ENCODE measurements at regions not wholly inside any gene's neighbourhood (a gene's known extent, or its start where the extent isn't known, plus 50 kb on each side); places are given as distances from the start of the nearest gene placed in this dataset.

GRCh38 chr11:27574342-27574741 lies 67.8 kb upstream of the LIN7C start:
- CTCF ChIA-PET: interaction anchor here (1.2 to 1.3 kb wide), 2 partner anchors 77 to 142 kb away, joined by 4 read pairs; no protein-coding TSS in a partner anchor
- DNase-seq (ENCODE audit: low spot score) (no peak), ATAC-seq (no peak)
- POLR2A ChIA-PET: no interaction called here
- no peak overlapping the region for H3K4me3 Mint-ChIP-seq
- TF ChIP-seq SOX15 (CRISPR knock-in tag; IDR thresholded peaks at IDR 0.05): no peak
- no peak for TF ChIP-seq ATF3 (CRISPR knock-in tag; conservative IDR thresholded peaks at IDR 0.05)
- TF ChIP-seq ERG (CRISPR knock-in tag; IDR thresholded peaks at IDR 0.05): no peak
- TF ChIP-seq MXD4 (CRISPR knock-in tag; IDR thresholded peaks at IDR 0.05; ENCODE audit: borderline replicate concordance): no peak
- no peak for TF ChIP-seq ATF2 (CRISPR knock-in tag; IDR thresholded peaks at IDR 0.05; ENCODE audit: borderline replicate concordance, low read depth)
- no peak for TF ChIP-seq GRHL2 (CRISPR knock-in tag; IDR thresholded peaks at IDR 0.05; ENCODE audit: insufficient replicate concordance, severe bottlenecking)
- peaks cover 59% of the 10 kb centered on the region for H3K27me3 Mint-ChIP-seq (ENCODE audit: low read depth)
- no peaks in the 10 kb centered on the region for H3K36me3 Mint-ChIP-seq
- no peaks in the 10 kb centered on the region for H3K9me3 Mint-ChIP-seq
- peaks cover 12% of the 10 kb centered on the region for H3K4me1 Mint-ChIP-seq
- H3K27ac Mint-ChIP-seq: no peak overlapping the region

GRCh38 chr11:27573024-27573423 lies 66.5 kb upstream of the LIN7C start:
- no peak for ATAC-seq

GRCh38 chr11:27571154-27571810 lies 64.7 kb upstream of the LIN7C start:
- CTCF ChIA-PET: no interaction called here
- Mint-ChIP-seq H3K27ac (no peak overlapping the region), H3K4me3 (no peak overlapping the region), H3K36me3 (no peaks in the 10 kb centered on the region), H3K27me3 (ENCODE audit: low read depth) (peaks cover 49% of the 10 kb centered on the region), H3K4me1 (peaks cover 12% of the 10 kb centered on the region), H3K9me3 (no peaks in the 10 kb centered on the region)
- DNase-seq (ENCODE audit: low spot score): no peak
- POLR2A ChIA-PET: no interaction called here
- peak; percentile 71 for ATAC-seq
- TF ChIP-seq ZSCAN18 (CRISPR knock-in tag; IDR thresholded peaks at IDR 0.05) (no peak), ERG (CRISPR knock-in tag; IDR thresholded peaks at IDR 0.05) (no peak), CDX4 (CRISPR knock-in tag; IDR thresholded peaks at IDR 0.05; ENCODE audit: borderline replicate concordance) (no peak), SOX15 (CRISPR knock-in tag; IDR thresholded peaks at IDR 0.05) (no peak)

More at GRCh38 chr11:27573024-27573423, 66.5 kb upstream of the LIN7C start:
- Mint-ChIP-seq H3K4me1 (peaks cover 12% of the 10 kb centered on the region), H3K27ac (no peak overlapping the region), H3K4me3 (no peak overlapping the region), H3K27me3 (ENCODE audit: low read depth) (peaks cover 58% of the 10 kb centered on the region), H3K9me3 (no peaks in the 10 kb centered on the region), H3K36me3 (no peaks in the 10 kb centered on the region)
- ChIA-PET POLR2A (no interaction called here), CTCF (no interaction called here)
- no peak for TF ChIP-seq ZBTB21 (CRISPR knock-in tag; IDR thresholded peaks at IDR 0.05; ENCODE audit: borderline replicate concordance)
- TF ChIP-seq CDX4 (CRISPR knock-in tag; IDR thresholded peaks at IDR 0.05; ENCODE audit: borderline replicate concordance): no peak
- no peak for TF ChIP-seq OVOL2 (CRISPR knock-in tag; IDR thresholded peaks at IDR 0.05; ENCODE audit: borderline replicate concordance)
- no peak for TF ChIP-seq ZNF416 (CRISPR knock-in tag; IDR thresholded peaks at IDR 0.05)
- no peak for TF ChIP-seq MYBL2 (CRISPR knock-in tag; IDR thresholded peaks at IDR 0.05)
- no peak for TF ChIP-seq E2F5 (CRISPR knock-in tag; IDR thresholded peaks at IDR 0.05)
- TF ChIP-seq ERG (CRISPR knock-in tag; IDR thresholded peaks at IDR 0.05): no peak
- TF ChIP-seq ESRRA (CRISPR knock-in tag; IDR thresholded peaks at IDR 0.05; ENCODE audit: borderline replicate concordance): no peak
- no peak for TF ChIP-seq ZNF121 (CRISPR knock-in tag; IDR thresholded peaks at IDR 0.05)
- DNase-seq (ENCODE audit: low spot score): no peak
